ENCODE measurements at regions not wholly inside any gene's neighbourhood (a gene's known extent, or its start where the extent isn't known, plus 50 kb on each side); places are given as distances from the start of the nearest gene placed in this dataset.

DNA sequence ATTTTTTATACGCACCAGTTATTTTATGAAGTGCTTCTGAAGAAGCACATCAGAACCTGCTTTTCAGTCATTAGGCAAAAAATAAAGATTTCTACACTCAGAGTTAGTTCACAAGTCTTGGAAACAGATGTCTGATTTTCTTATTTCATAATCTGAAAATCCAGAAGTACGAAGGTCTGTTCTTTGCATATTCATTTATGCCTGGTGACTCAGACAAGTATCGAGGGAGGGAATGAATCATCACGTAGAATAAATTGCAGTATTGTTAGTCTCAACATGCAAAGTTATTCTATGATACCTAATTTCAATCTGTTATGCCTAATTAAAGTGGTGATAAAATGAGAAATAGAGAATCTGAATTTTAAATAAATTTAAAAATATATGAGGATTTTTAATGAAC is 113.6 kb upstream of the SEM1 start:
- H3K27ac ChIP-seq (ENCODE audit: insufficient read length, low read depth, low read length): no peak overlapping the region
- H3K9ac ChIP-seq (ENCODE audit: extremely low read depth, insufficient read length, low read length): no peak overlapping the region
- no peaks in the 10 kb centered on the region for H3K4me1 ChIP-seq (ENCODE audit: insufficient read depth, low read length)
- peaks cover 4% of the 10 kb centered on the region in 2 experiments; a peak in 3 of 4 replicates for H3K4me1 Mint-ChIP-seq
- H2AK5ac ChIP-seq (ENCODE audit: insufficient read length, low read length): no peak overlapping the region
- no peak overlapping the region for H4K8ac ChIP-seq (replicated peaks; ENCODE audit: insufficient read length, low read depth, low read length)
- H3K9me3 ChIP-seq (ENCODE audit: control insufficient read depth, low read depth, low read length): no peaks in the 10 kb centered on the region
- no peak overlapping the region for H3K18ac ChIP-seq (ENCODE audit: insufficient read length, low read depth, low read length)
- no peaks in the 10 kb centered on the region for H3K79me1 ChIP-seq (ENCODE audit: insufficient read depth, low read depth, low read length, poor library complexity, severe bottlenecking)
- no peak overlapping the region for H2BK15ac ChIP-seq (ENCODE audit: low read depth, low read length)
- no peak overlapping the region for H2BK12ac ChIP-seq (ENCODE audit: insufficient read length, low read depth, low read length)
- H2AFZ ChIP-seq (ENCODE audit: low read length): no peak overlapping the region
- H3K27me3 ChIP-seq (ENCODE audit: insufficient read depth, low read length): no peaks in the 10 kb centered on the region
- H3K4ac ChIP-seq (ENCODE audit: low read depth, low read length): no peak overlapping the region
- H3K23me2 ChIP-seq (ENCODE audit: insufficient read length, low read depth, low read length, poor library complexity, severe bottlenecking): no peaks in the 10 kb centered on the region
- no peak overlapping the region for H2BK120ac ChIP-seq (ENCODE audit: low read depth, low read length, poor library complexity, severe bottlenecking)
- no peak overlapping the region for H3K4me2 ChIP-seq (ENCODE audit: insufficient read depth, insufficient read length, low read length)
- no peak overlapping the region for H3K27ac Mint-ChIP-seq
- no CpG with 5 or more reads among the region's 4 CpGs for WGBS (ENCODE audit: extremely low coverage, insufficient read length, low lambda C conversion rate)
- H4K20me1 ChIP-seq (ENCODE audit: control insufficient read depth, insufficient read depth, insufficient read length): no peaks in the 10 kb centered on the region
- no peak overlapping the region for H3K23ac ChIP-seq (ENCODE audit: insufficient read length, low read depth, low read length)
- no peak overlapping the region for H3K14ac ChIP-seq (ENCODE audit: insufficient read depth, low read length)
- DNase-seq: no peak
- H3K36me3 Mint-ChIP-seq (ENCODE audit: insufficient read depth in 1 of 3, low read depth in 3 of 3): no peaks in the 10 kb centered on the region
- no peak overlapping the region for H3K56ac ChIP-seq (ENCODE audit: insufficient read length, low read depth, low read length)
- H2BK20ac ChIP-seq (ENCODE audit: low read depth, low read length, poor library complexity, severe bottlenecking): no peak overlapping the region
- H4K91ac ChIP-seq (ENCODE audit: insufficient read length, low read depth, low read length): no peak overlapping the region
- TF ChIP-seq, protein P1, sequence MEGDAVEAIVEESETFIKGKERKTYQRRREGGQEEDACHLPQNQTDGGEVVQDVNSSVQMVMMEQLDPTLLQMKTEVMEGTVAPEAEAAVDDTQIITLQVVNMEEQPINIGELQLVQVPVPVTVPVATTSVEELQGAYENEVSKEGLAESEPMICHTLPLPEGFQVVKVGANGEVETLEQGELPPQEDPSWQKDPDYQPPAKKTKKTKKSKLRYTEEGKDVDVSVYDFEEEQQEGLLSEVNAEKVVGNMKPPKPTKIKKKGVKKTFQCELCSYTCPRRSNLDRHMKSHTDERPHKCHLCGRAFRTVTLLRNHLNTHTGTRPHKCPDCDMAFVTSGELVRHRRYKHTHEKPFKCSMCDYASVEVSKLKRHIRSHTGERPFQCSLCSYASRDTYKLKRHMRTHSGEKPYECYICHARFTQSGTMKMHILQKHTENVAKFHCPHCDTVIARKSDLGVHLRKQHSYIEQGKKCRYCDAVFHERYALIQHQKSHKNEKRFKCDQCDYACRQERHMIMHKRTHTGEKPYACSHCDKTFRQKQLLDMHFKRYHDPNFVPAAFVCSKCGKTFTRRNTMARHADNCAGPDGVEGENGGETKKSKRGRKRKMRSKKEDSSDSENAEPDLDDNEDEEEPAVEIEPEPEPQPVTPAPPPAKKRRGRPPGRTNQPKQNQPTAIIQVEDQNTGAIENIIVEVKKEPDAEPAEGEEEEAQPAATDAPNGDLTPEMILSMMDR (conservative IDR thresholded peaks at IDR 0.05): no peak
- no peaks in the 10 kb centered on the region for H3K79me2 ChIP-seq (ENCODE audit: insufficient read depth, low read length)
- no peak overlapping the region for H4K5ac ChIP-seq (ENCODE audit: insufficient read length, low read depth, low read length)
- H3K27me3 Mint-ChIP-seq (ENCODE audit: low read depth): peaks cover 12% of the 10 kb centered on the region
- no peak overlapping the region for H3T11ph ChIP-seq (ENCODE audit: low read length)
- H3K9me3 Mint-ChIP-seq: no peaks in the 10 kb centered on the region
- H3K4me3 Mint-ChIP-seq: no peak overlapping the region
- H2BK5ac ChIP-seq (ENCODE audit: insufficient read length, low read length): no peak overlapping the region
